H1 (cell line): ENCODE measurements at regions not wholly inside any gene's neighbourhood (a gene's known extent, or its start where the extent isn't known, plus 50 kb on each side); places are given as distances from the start of the nearest gene placed in this dataset.

Experiments
- CTCF ChIA-PET: fragments of 300-600 bp; sonication (Branson Sonifier 250); formaldehyde crosslinking; loops from one replicate; lab custom pipeline; 2021; ENCODE audit not compliant: partially characterized antibody; lab: Charles Lee
- POLR2A ChIA-PET: fragments of 300-600 bp; sonication (Branson Sonifier 250); formaldehyde crosslinking; loops from one replicate; lab custom pipeline; 2021; ENCODE audit warnings: inconsistent platforms; ENCODE audit not compliant: partially characterized antibody; lab: Charles Lee
- DNase-seq, 2 experiments: peaks; one replicate each; pipeline versions ENCODE4 v3.0.0 to v3.0.0-alpha.2; 2010 to 2022; ENCODE audit warnings: low spot score in 2 of 2, low read depth in 1 of 2, mixed read lengths in 1 of 2
- FAIRE-seq: peaks from 2 replicates; lab custom pipeline; 2011; peaks lifted over from hg19 to GRCh38; lab: Jason Lieb, UNC
- H2AFZ ChIP-seq: 2 replicates; pipeline ENCODE4 v1.8.1; 2012; ENCODE audit warnings: low read length, inconsistent platforms
- H2AK5ac ChIP-seq: 2 replicates; pipeline ENCODE4 v1.6.1; 2013; ENCODE audit warnings: low read depth, low read length
- H2BK120ac ChIP-seq: replicated peaks from 2 replicates; pipeline ENCODE3; 2013; ENCODE audit warnings: low read depth, low read length, inconsistent platforms
- H2BK12ac ChIP-seq: 2 replicates; pipeline ENCODE4 v1.6.1; 2013; ENCODE audit warnings: low read depth, low read length
- H2BK15ac ChIP-seq: 2 replicates; pipeline ENCODE4 v1.6.1; 2013; ENCODE audit warnings: low read length
- H2BK20ac ChIP-seq: 2 replicates; pipeline ENCODE4 v1.6.1; 2013; ENCODE audit warnings: low read length
- H2BK5ac ChIP-seq: 2 replicates; pipeline ENCODE4 v1.6.1; 2013; ENCODE audit warnings: low read depth, low read length
- H3K14ac ChIP-seq: 2 replicates; pipeline ENCODE4 v1.6.1; 2013; ENCODE audit warnings: inconsistent platforms; ENCODE audit not compliant: insufficient read length
- H3K18ac ChIP-seq: 2 replicates; pipeline ENCODE4 v1.6.1; 2013; ENCODE audit warnings: low read length; ENCODE audit errors: extremely low read depth
- H3K23ac ChIP-seq: 2 replicates; pipeline ENCODE4 v1.6.1; 2013; ENCODE audit warnings: inconsistent platforms; ENCODE audit not compliant: insufficient read length
- H3K23me2 ChIP-seq: 2 replicates; pipeline ENCODE4 v1.6.1; 2013; ENCODE audit warnings: low read depth, low read length
- H3K27ac ChIP-seq: 2 replicates; pipeline ENCODE4 v1.6.1; 2011; ENCODE audit warnings: low read depth, low read length, inconsistent platforms
- H3K27me3 ChIP-seq, 4 experiments: replicated peaks in 1 of 4; 1 replicate in 1 of 4; 2 replicates in 3 of 4; pipeline versions ENCODE4 v1.6.1 to v1.8.1; 2011 to 2013; ENCODE audit warnings: low read length in 3 of 4, mild to moderate bottlenecking in 3 of 4, inconsistent platforms in 2 of 4, mixed read lengths in 2 of 4, moderate library complexity in 1 of 4; ENCODE audit not compliant: control insufficient read depth in 3 of 4, insufficient read depth in 3 of 4; ENCODE audit errors: extremely low read depth in 1 of 4
- H3K36me3 ChIP-seq, 4 experiments: 2 replicates each; pipeline versions ENCODE4 v1.6.1 to v1.8.1; 2011 to 2013; ENCODE audit warnings: mild to moderate bottlenecking in 4 of 4, low read length in 3 of 4, moderate library complexity in 2 of 4, control low read depth in 1 of 4, inconsistent platforms in 1 of 4; ENCODE audit not compliant: insufficient read depth in 4 of 4, control insufficient read depth in 2 of 4
- H3K4ac ChIP-seq: replicated peaks from 2 replicates; pipeline ENCODE3; 2013; ENCODE audit warnings: low read length, low read depth, mixed read lengths, inconsistent platforms; ENCODE audit not compliant: insufficient read length
- H3K4me1 ChIP-seq, 4 experiments: replicated peaks in 1 of 4; 1 replicate in 1 of 4; 2 replicates in 3 of 4; pipeline versions ENCODE4 v1.6.1 to v1.8.1; 2011 to 2013; ENCODE audit warnings: low read length in 3 of 4, inconsistent platforms in 2 of 4, mixed read lengths in 1 of 4; ENCODE audit not compliant: insufficient read depth in 4 of 4, control insufficient read depth in 3 of 4
- H3K4me2 ChIP-seq, 2 experiments: 2 replicates each; pipeline versions ENCODE4 v1.6.1 to v1.8.1; 2011 to 2013; ENCODE audit warnings: low read depth in 2 of 2, low read length in 2 of 2, control low read depth in 1 of 2, inconsistent platforms in 1 of 2, mild to moderate bottlenecking in 1 of 2; ENCODE audit not compliant: insufficient read depth in 1 of 2
- H3K4me3 ChIP-seq, 4 experiments: fragments of 200-600, 300-600 bp in 1 of 4; sonication (generic), shearing (Covaris generic), sonication (Bioruptor Twin) in 1 of 4; 2 replicates each; pipeline versions ENCODE4 v1.5.1 to v1.8.1; 2011 to 2016; ENCODE audit warnings: low read length in 4 of 4, low read depth in 3 of 4, control low read depth in 2 of 4, inconsistent platforms in 2 of 4, mild to moderate bottlenecking in 2 of 4, mixed read lengths in 1 of 4, moderate library complexity in 1 of 4; ENCODE audit not compliant: insufficient read depth in 2 of 4; ENCODE audit errors: extremely low read depth in 1 of 4
- H3K56ac ChIP-seq: replicated peaks from 2 replicates; pipeline ENCODE3; 2013; ENCODE audit warnings: low read depth, mild to moderate bottlenecking, mixed read lengths, low read length, inconsistent platforms; ENCODE audit not compliant: insufficient read length
- H3K79me1 ChIP-seq: 2 replicates; pipeline ENCODE4 v1.6.1; 2013; ENCODE audit warnings: low read depth, low read length, control low read depth
- H3K79me2 ChIP-seq, 2 experiments: 2 replicates each; pipeline versions ENCODE4 v1.6.1 to v1.8.1; 2012 to 2013; ENCODE audit warnings: low read length in 2 of 2, mild to moderate bottlenecking in 2 of 2, inconsistent platforms in 1 of 2; ENCODE audit not compliant: insufficient read depth in 2 of 2, control insufficient read depth in 1 of 2
- H3K9ac ChIP-seq, 4 experiments: replicated peaks in 1 of 4; 1 replicate in 1 of 4; 2 replicates in 3 of 4; pipeline versions ENCODE4 v1.6.1 to v1.8.1; 2011 to 2013; ENCODE audit warnings: low read depth in 3 of 4, low read length in 3 of 4, control low read depth in 2 of 4, mild to moderate bottlenecking in 2 of 4, moderate library complexity in 2 of 4, inconsistent platforms in 1 of 4; ENCODE audit errors: extremely low read depth in 1 of 4
- H3K9me3 ChIP-seq, 2 experiments: 2 replicates each; pipeline versions ENCODE4 v1.6.1 to v1.8.1; 2012 to 2013; ENCODE audit warnings: mild to moderate bottlenecking in 2 of 2, moderate library complexity in 2 of 2, control low read depth in 1 of 2, inconsistent platforms in 1 of 2, low read depth in 1 of 2, low read length in 1 of 2, mixed read lengths in 1 of 2; ENCODE audit not compliant: insufficient read depth in 2 of 2
- H4K20me1 ChIP-seq, 2 experiments: replicated peaks in 1 of 2; 2 replicates each; pipeline versions ENCODE3 to v1.8.1; 2011 to 2013; ENCODE audit warnings: inconsistent platforms in 2 of 2, low read length in 2 of 2, mild to moderate bottlenecking in 1 of 2; ENCODE audit not compliant: insufficient read depth in 2 of 2, control insufficient read depth in 1 of 2
- H4K5ac ChIP-seq: 2 replicates; pipeline ENCODE4 v1.6.1; 2013; ENCODE audit warnings: low read length, low read depth, mixed read lengths, inconsistent platforms; ENCODE audit not compliant: insufficient read length
- H4K8ac ChIP-seq: 2 replicates; pipeline ENCODE4 v1.8.0; 2013; ENCODE audit warnings: mild to moderate bottlenecking, moderate library complexity, low read length, inconsistent platforms; ENCODE audit not compliant: insufficient read depth; ENCODE audit errors: extremely low read depth
- H4K91ac ChIP-seq: replicated peaks from 2 replicates; pipeline ENCODE3; 2013; ENCODE audit warnings: low read length, mixed read lengths, inconsistent platforms; ENCODE audit not compliant: insufficient read length
- EZH2 ChIP-seq: fragments of 200-600 bp; sonication (generic); IDR thresholded peaks from 2 replicates; pipeline ENCODE4 v1.7.1; 2012; ENCODE audit warnings: low read depth, mild to moderate bottlenecking, moderate library complexity, low read length, inconsistent platforms; ENCODE audit not compliant: severe bottlenecking
- RAD21 ChIP-seq, 2 experiments: IDR thresholded peaks in 1 of 2; conservative IDR thresholded peaks in 1 of 2; 2 replicates each; pipeline ENCODE4 v1.6.1; 2011; ENCODE audit warnings: low read depth in 2 of 2, low read length in 2 of 2, improper control_type of control experiment in 1 of 2, inconsistent platforms in 1 of 2, mild to moderate bottlenecking in 1 of 2, moderate library complexity in 1 of 2
- WGBS, 2 experiments: shearing (Covaris generic) in 1 of 2; methylation state at CpG; one replicate each; pipeline versions ENCODE4 v1.1.6 to v1.1.7; 2013 to 2015; ENCODE audit warnings: low lambda C conversion rate in 2 of 2, mixed read lengths in 2 of 2, inconsistent platforms in 1 of 2, low coverage in 1 of 2, missing lambda C conversion rate in 1 of 2; ENCODE audit not compliant: insufficient replicate concordance in 2 of 2, insufficient coverage in 1 of 2, insufficient read length in 1 of 2; ENCODE audit errors: extremely low coverage in 1 of 2, missing lambda C conversion rate in 1 of 2; 5-methylcytosine and 5-hydroxymethylcytosine counted together

DNA sequence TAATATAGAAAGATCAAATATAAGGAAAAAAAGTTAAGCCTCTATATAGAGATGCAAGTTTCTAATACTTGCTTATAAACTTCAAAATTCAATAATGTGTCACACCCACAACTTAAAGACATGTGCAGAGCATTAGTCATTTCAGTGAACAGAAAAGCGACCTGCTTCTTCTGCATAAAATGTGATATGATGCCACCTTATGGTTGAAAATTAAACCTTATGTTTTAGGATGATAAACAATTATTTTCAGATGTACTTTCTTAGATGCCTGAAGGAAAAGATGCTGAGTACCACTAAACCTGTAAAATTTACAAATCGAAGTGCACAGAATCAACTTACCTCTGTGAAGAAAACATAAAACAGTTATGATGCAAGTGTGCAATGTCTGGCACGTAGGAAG, 96.0 kb downstream of the MTERF1 start:
- Histone ChIP-seq H2BK15ac (no peak overlapping the region), H2AK5ac (no peak overlapping the region), H3K18ac (no peak overlapping the region), H3K27ac (no peak overlapping the region), H4K20me1 (no peaks in the 10 kb centered on the region), H3K4me1 (no peaks in the 10 kb centered on the region), H3K14ac (no peak overlapping the region), H3K23me2 (no peaks in the 10 kb centered on the region), H2AFZ (no peak overlapping the region), H3K4me3 (no peak overlapping the region), H3K4ac (no peak overlapping the region), H3K27me3 (no peaks in the 10 kb centered on the region), H3K4me2 (no peak overlapping the region), H2BK120ac (no peak overlapping the region), H3K36me3 (no peaks in the 10 kb centered on the region), H2BK20ac (no peak overlapping the region), H2BK5ac (no peak overlapping the region), H3K79me2 (no peaks in the 10 kb centered on the region), H3K23ac (no peak overlapping the region), H3K9ac (no peak overlapping the region), H3K9me3 (no peaks in the 10 kb centered on the region), H4K5ac (no peak overlapping the region), H3K56ac (no peak overlapping the region), H3K79me1 (no peaks in the 10 kb centered on the region), H2BK12ac (no peak overlapping the region), H4K8ac (no peak overlapping the region), H4K91ac (no peak overlapping the region)
- WGBS, 2 experiments: 73% methylated on average over 3 of the region's 3 CpGs; no CpG with 5 or more reads in 1 of the 2 experiments
- TF ChIP-seq RAD21 (IDR thresholded peaks at IDR 0.05 in 1 of 2, conservative IDR thresholded peaks at IDR 0.05 in 1 of 2; ENCODE audit: low read depth in 2 of 2, low read length in 2 of 2) (peak in 1 of 2 experiments; percentile 25; a peak in 2 of 4 replicates), EZH2 (no peak)
- CTCF ChIA-PET: interaction anchor here (0.6 to 1.5 kb wide), 5 partner anchors 45 to 694 kb away, joined by 3 to 5 read pairs (median 4); no protein-coding TSS in a partner anchor
- DNase-seq (no peak), FAIRE-seq (no peak)
- POLR2A ChIA-PET: no interaction called here
